ENCODE measurements at regions not wholly inside any gene's neighbourhood (a gene's known extent, or its start where the extent isn't known, plus 50 kb on each side); places are given as distances from the start of the nearest gene placed in this dataset.

- no peak for TF ChIP-seq CTCF (IDR thresholded peaks at IDR 0.05)
Measured at GRCh38 chr11:70851308-70851707, 401.1 kb downstream of the SHANK2 start.

- no peak for TF ChIP-seq CTCF (IDR thresholded peaks at IDR 0.05)
Measured at GRCh38 chr11:70851907-70852306, 400.5 kb downstream of the SHANK2 start.

GRCh38 chr11:70853068-70853769 lies 399.2 kb downstream of the SHANK2 start:
- TF ChIP-seq CTCF (IDR thresholded peaks at IDR 0.05): no peak

- TF ChIP-seq CTCF (IDR thresholded peaks at IDR 0.05): no peak
Measured at GRCh38 chr11:70853770-70854108, 398.6 kb downstream of the SHANK2 start.

GRCh38 chr11:70854201-70854600 lies 398.2 kb downstream of the SHANK2 start:
- TF ChIP-seq CTCF (IDR thresholded peaks at IDR 0.05): no peak

GRCh38 chr11:70854901-70855556 lies 397.3 kb downstream of the SHANK2 start:
- TF ChIP-seq CTCF (IDR thresholded peaks at IDR 0.05): no peak

GRCh38 chr11:70857894-70858293 lies 394.5 kb downstream of the SHANK2 start:
- no peak for TF ChIP-seq CTCF (IDR thresholded peaks at IDR 0.05)

Data from LNCAP (cell line).